Mesenchymal stem cell (in vitro differentiated cells and primary cell): ENCODE measurements at regions not wholly inside any gene's neighbourhood (a gene's known extent, or its start where the extent isn't known, plus 50 kb on each side); places are given as distances from the start of the nearest gene placed in this dataset.

Source experiments
- DNase-seq: peaks from one replicate; pipeline ENCODE4 v3.0.0-alpha.2; 2013
- H2AFZ ChIP-seq: one replicate; pipeline ENCODE4 v1.6.1; 2013; ENCODE audit warnings: low read depth, mild to moderate bottlenecking, control low read depth, inconsistent platforms, low read length, moderate library complexity
- H2AK5ac ChIP-seq: 2 replicates; pipeline ENCODE4 v1.6.1; 2013; ENCODE audit warnings: low read length, moderate library complexity, mild to moderate bottlenecking, inconsistent platforms; ENCODE audit not compliant: severe bottlenecking
- H2BK120ac ChIP-seq: one replicate; pipeline ENCODE4 v1.6.1; 2013; ENCODE audit warnings: low read depth, mild to moderate bottlenecking, inconsistent platforms, low read length, moderate library complexity
- H2BK12ac ChIP-seq, 2 experiments: one replicate each; pipeline ENCODE4 v1.6.1; 2013; ENCODE audit warnings: inconsistent platforms in 2 of 2, low read length in 2 of 2, mild to moderate bottlenecking in 2 of 2, moderate library complexity in 2 of 2, control low read depth in 1 of 2
- H2BK15ac ChIP-seq: one replicate; pipeline ENCODE4 v1.6.1; 2013; ENCODE audit warnings: mild to moderate bottlenecking, low read depth, inconsistent platforms; ENCODE audit not compliant: poor library complexity, severe bottlenecking
- H2BK5ac ChIP-seq: 2 replicates; pipeline ENCODE4 v1.6.1; 2013; ENCODE audit warnings: low read depth, mild to moderate bottlenecking, low read length, control low read depth, inconsistent platforms; ENCODE audit not compliant: poor library complexity, severe bottlenecking
- H3K14ac ChIP-seq, 2 experiments: one replicate each; pipeline ENCODE4 v1.6.1; 2013; ENCODE audit warnings: inconsistent platforms in 2 of 2, low read length in 2 of 2, control low read depth in 1 of 2, mild to moderate bottlenecking in 1 of 2, moderate library complexity in 1 of 2
- H3K18ac ChIP-seq, 2 experiments: one replicate each; pipeline ENCODE4 v1.6.1; 2013; ENCODE audit warnings: inconsistent platforms in 2 of 2, low read length in 2 of 2, control low read depth in 1 of 2, low read depth in 1 of 2, mild to moderate bottlenecking in 1 of 2
- H3K23ac ChIP-seq, 2 experiments: one replicate each; pipeline ENCODE4 v1.6.1; 2013; ENCODE audit warnings: inconsistent platforms in 2 of 2, low read length in 2 of 2, mild to moderate bottlenecking in 2 of 2, moderate library complexity in 2 of 2, control low read depth in 1 of 2
- H3K27ac ChIP-seq: 2 replicates; pipeline ENCODE4 v1.5.1; 2013; ENCODE audit warnings: mild to moderate bottlenecking, moderate library complexity, low read length, control low read depth, inconsistent platforms; ENCODE audit not compliant: poor library complexity, severe bottlenecking
- H3K27me3 ChIP-seq, 2 experiments: 2 replicates each; pipeline versions ENCODE4 v1.6.1 to v1.7.0; 2013; ENCODE audit warnings: low read length in 2 of 2, mild to moderate bottlenecking in 2 of 2, moderate library complexity in 2 of 2, control low read depth in 1 of 2, inconsistent platforms in 1 of 2; ENCODE audit not compliant: control insufficient read depth in 1 of 2, insufficient read depth in 1 of 2
- H3K36me3 ChIP-seq, 2 experiments: 2 replicates each; pipeline versions ENCODE4 v1.6.1 to v1.7.0; 2013; ENCODE audit warnings: low read length in 2 of 2, control low read depth in 1 of 2, inconsistent platforms in 1 of 2, low read depth in 1 of 2, mild to moderate bottlenecking in 1 of 2; ENCODE audit not compliant: insufficient read depth in 2 of 2, control insufficient read depth in 1 of 2
- H3K4ac ChIP-seq, 2 experiments: one replicate each; pipeline ENCODE4 v1.6.1; 2013; ENCODE audit warnings: inconsistent platforms in 2 of 2, low read length in 2 of 2, mild to moderate bottlenecking in 2 of 2, moderate library complexity in 2 of 2, control low read depth in 1 of 2, low read depth in 1 of 2
- H3K4me1 ChIP-seq: 2 replicates; pipeline ENCODE4 v1.6.1; 2013; ENCODE audit warnings: low read depth, low read length, control low read depth; ENCODE audit not compliant: control insufficient read depth, insufficient read depth
- H3K4me2 ChIP-seq: 2 replicates; pipeline ENCODE4 v1.6.1; 2013; ENCODE audit warnings: low read length, mild to moderate bottlenecking, inconsistent platforms; ENCODE audit not compliant: poor library complexity, severe bottlenecking
- H3K4me3 ChIP-seq, 2 experiments: 2 replicates each; pipeline versions ENCODE4 v1.5.1 to v1.7.0; 2013; ENCODE audit warnings: low read length in 2 of 2, mild to moderate bottlenecking in 2 of 2, control low read depth in 1 of 2, low read depth in 1 of 2; ENCODE audit not compliant: insufficient read depth in 1 of 2
- H3K79me1 ChIP-seq: replicated peaks from 2 replicates; pipeline ENCODE4 v1.6.1; 2013; ENCODE audit warnings: mild to moderate bottlenecking, control low read depth, low read length, inconsistent platforms; ENCODE audit not compliant: poor library complexity, severe bottlenecking
- H3K9ac ChIP-seq: 2 replicates; pipeline ENCODE4 v1.7.0; 2013; ENCODE audit warnings: mild to moderate bottlenecking, low read length, moderate library complexity
- H3K9me3 ChIP-seq: 2 replicates; pipeline ENCODE4 v1.7.0; 2013; ENCODE audit warnings: mild to moderate bottlenecking, low read length; ENCODE audit not compliant: control insufficient read depth
- H4K8ac ChIP-seq: one replicate; pipeline ENCODE4 v1.6.1; 2013; ENCODE audit warnings: inconsistent platforms, mild to moderate bottlenecking, low read length, moderate library complexity
- H4K91ac ChIP-seq: one replicate; pipeline ENCODE4 v1.6.1; 2013; ENCODE audit warnings: mild to moderate bottlenecking, low read length, inconsistent platforms
- WGBS: methylation state at CpG from one replicate; pipeline ENCODE4 v1.1.7; 2013; ENCODE audit warnings: mixed read lengths; 5-methylcytosine and 5-hydroxymethylcytosine counted together

GRCh38 chr5:135108992-135109391 lies 75.0 kb upstream of the PITX1 start:
- H3K36me3 ChIP-seq = no peaks in the 10 kb centered on the region
- no peak overlapping the region for H2BK120ac ChIP-seq
- no peak overlapping the region for H2BK15ac ChIP-seq
- H2AFZ ChIP-seq = no peak overlapping the region
- H3K14ac ChIP-seq = peak overlapping the region in 1 of 2 experiments; percentile 9
- no peak overlapping the region for H3K4me2 ChIP-seq
- no peaks in the 10 kb centered on the region for H3K9me3 ChIP-seq
- no peak overlapping the region for H2AK5ac ChIP-seq
- no peak overlapping the region for H3K4ac ChIP-seq
- H3K9ac ChIP-seq = no peak overlapping the region
- H4K8ac ChIP-seq = no peak overlapping the region
- no peaks in the 10 kb centered on the region for H3K79me1 ChIP-seq
- H3K4me1 ChIP-seq = no peaks in the 10 kb centered on the region
- no peak overlapping the region for H3K27ac ChIP-seq
- peaks cover 35 to 47% of the 10 kb centered on the region in 2 experiments for H3K27me3 ChIP-seq
- H4K91ac ChIP-seq = no peak overlapping the region
- no peak overlapping the region for H2BK5ac ChIP-seq
- no peak overlapping the region for H3K4me3 ChIP-seq
- no peak for DNase-seq
- H3K23ac ChIP-seq = no peak overlapping the region
- H3K18ac ChIP-seq = no peak overlapping the region
- no peak overlapping the region for H2BK12ac ChIP-seq
- WGBS = 93% methylated on average over 7 of the region's 7 CpGs

- Histone ChIP-seq H2AFZ (no peak overlapping the region), H3K4ac (no peak overlapping the region), H4K91ac (no peak overlapping the region), H3K27ac (no peak overlapping the region), H4K8ac (no peak overlapping the region), H3K9ac (no peak overlapping the region), H3K27me3 (peaks cover 34 to 45% of the 10 kb centered on the region in 2 experiments), H3K79me1 (no peaks in the 10 kb centered on the region), H3K4me3 (no peak overlapping the region), H2BK120ac (no peak overlapping the region), H3K23ac (no peak overlapping the region), H3K14ac (no peak overlapping the region), H3K36me3 (no peaks in the 10 kb centered on the region), H3K4me1 (no peaks in the 10 kb centered on the region), H3K9me3 (no peaks in the 10 kb centered on the region), H2BK12ac (no peak overlapping the region), H2BK5ac (no peak overlapping the region), H3K18ac (no peak overlapping the region), H2AK5ac (no peak overlapping the region), H2BK15ac (no peak overlapping the region), H3K4me2 (no peak overlapping the region)
- no peak for DNase-seq
- WGBS = 90% methylated on average over 3 of the region's 3 CpGs
Observed at GRCh38 chr5:135108569-135108968, 74.5 kb upstream of the PITX1 start.

- Histone ChIP-seq H3K9ac (no peak overlapping the region), H3K9me3 (no peaks in the 10 kb centered on the region), H2BK120ac (no peak overlapping the region), H3K27me3 (peaks cover 36 to 46% of the 10 kb centered on the region in 2 experiments), H3K4me1 (no peaks in the 10 kb centered on the region), H2BK15ac (no peak overlapping the region), H2BK5ac (no peak overlapping the region), H3K14ac (peak overlapping the region in 1 of 2 experiments; percentile 31), H4K8ac (no peak overlapping the region), H3K27ac (no peak overlapping the region), H3K4me2 (no peak overlapping the region), H2BK12ac (no peak overlapping the region), H2AFZ (no peak overlapping the region), H4K91ac (no peak overlapping the region), H2AK5ac (no peak overlapping the region), H3K4ac (no peak overlapping the region), H3K36me3 (no peaks in the 10 kb centered on the region), H3K23ac (no peak overlapping the region), H3K18ac (no peak overlapping the region), H3K79me1 (no peaks in the 10 kb centered on the region), H3K4me3 (no peak overlapping the region)
- no peak for DNase-seq
- 81% methylated on average over 2 of the region's 3 CpGs for WGBS
Observed at GRCh38 chr5:135107986-135108385, 74.0 kb upstream of the PITX1 start.

DNA sequence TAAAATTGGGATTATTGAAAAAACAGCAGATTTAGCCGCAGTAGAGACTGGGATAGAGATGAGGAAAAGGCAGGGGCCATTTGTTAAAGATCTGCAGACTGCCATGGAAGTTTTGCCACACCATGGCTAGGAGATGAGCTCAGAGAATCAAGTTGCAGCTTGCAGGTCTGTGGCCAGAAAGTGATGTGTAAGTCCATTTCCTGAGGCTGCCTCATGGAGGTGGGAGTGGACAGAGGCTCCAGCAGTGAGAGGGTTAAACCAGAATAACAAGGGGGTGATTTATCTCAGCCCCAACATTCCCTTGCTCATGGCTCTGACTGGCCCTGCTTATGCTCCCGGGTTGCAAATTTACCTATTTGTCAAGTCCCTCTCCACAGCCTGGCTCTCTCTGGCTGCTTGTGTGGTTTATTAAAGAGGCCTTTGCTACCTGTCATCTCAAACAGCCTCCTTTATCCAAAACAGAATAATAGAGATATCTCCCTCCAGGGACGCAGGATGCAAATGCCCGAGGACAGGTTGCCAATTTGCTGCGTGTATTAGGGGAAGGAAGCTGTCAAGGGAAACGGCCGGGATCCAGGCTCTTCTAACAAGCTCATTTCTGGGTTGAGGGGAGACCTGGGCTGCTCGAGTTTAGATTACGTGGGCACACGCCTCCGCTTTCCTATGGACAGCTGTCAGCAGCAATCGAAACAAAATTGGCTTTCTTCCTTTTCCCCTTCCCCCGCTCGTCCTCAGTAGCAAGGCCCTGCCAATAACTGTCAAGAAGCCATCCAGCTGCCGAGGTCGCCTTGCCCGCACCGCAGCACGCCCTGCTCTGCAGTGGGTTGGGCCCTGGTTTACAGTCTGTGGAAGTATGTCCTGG lies 72.8 kb upstream of the PITX1 start:
- Histone ChIP-seq H3K79me1 (no peaks in the 10 kb centered on the region), H3K18ac (no peak overlapping the region), H3K36me3 (no peaks in the 10 kb centered on the region), H2BK5ac (no peak overlapping the region), H3K14ac (no peak overlapping the region), H4K91ac (no peak overlapping the region), H3K9me3 (no peaks in the 10 kb centered on the region), H3K23ac (no peak overlapping the region), H2AK5ac (no peak overlapping the region), H3K4ac (no peak overlapping the region), H3K4me3 (no peak overlapping the region), H3K4me1 (no peaks in the 10 kb centered on the region), H4K8ac (no peak overlapping the region), H3K27me3 (peaks cover 47 to 51% of the 10 kb centered on the region in 2 experiments), H2BK120ac (no peak overlapping the region), H2BK12ac (no peak overlapping the region), H3K4me2 (no peak overlapping the region), H2BK15ac (no peak overlapping the region), H2AFZ (no peak overlapping the region), H3K27ac (no peak overlapping the region), H3K9ac (no peak overlapping the region)
- DNase-seq = no peak
- 80% methylated on average over 18 of the region's 19 CpGs for WGBS
